ENCODE measurements at regions not wholly inside any gene's neighbourhood (a gene's known extent, or its start where the extent isn't known, plus 50 kb on each side); places are given as distances from the start of the nearest gene placed in this dataset.

GRCh38 chr12:131491916-131492490 is 218.9 kb upstream of the SFSWAP start:
- no peak for TF ChIP-seq CTCF (IDR thresholded peaks at IDR 0.05)
- TF ChIP-seq POLR2A (IDR thresholded peaks at IDR 0.05), result no peak

All from esophagus squamous epithelium (tissue), 4 donors.